Prostate gland (tissue), 2 donors: ENCODE measurements at regions not wholly inside any gene's neighbourhood (a gene's known extent, or its start where the extent isn't known, plus 50 kb on each side); places are given as distances from the start of the nearest gene placed in this dataset.

Experiments
- POLR2A ChIP-seq: fragments of 450-650 bp; IDR thresholded peaks from one replicate; pipeline ENCODE4 v1.6.1; 2016; ENCODE audit warnings: antibody characterized with exemption, mild to moderate bottlenecking
- TF ChIP-seq, protein P1 (sequence below), 4 experiments: fragments of 200-600 bp in 2 of 4; fragments of 450-650 bp in 2 of 4; sonication (generic) in 2 of 4; IDR thresholded peaks; 1 replicate in 3 of 4; 2 replicates in 1 of 4; pipeline ENCODE4 v1.5.1; 2016 to 2019; ENCODE audit warnings: antibody characterized with exemption in 4 of 4, mild to moderate bottlenecking in 2 of 4, moderate library complexity in 2 of 4

DNA sequence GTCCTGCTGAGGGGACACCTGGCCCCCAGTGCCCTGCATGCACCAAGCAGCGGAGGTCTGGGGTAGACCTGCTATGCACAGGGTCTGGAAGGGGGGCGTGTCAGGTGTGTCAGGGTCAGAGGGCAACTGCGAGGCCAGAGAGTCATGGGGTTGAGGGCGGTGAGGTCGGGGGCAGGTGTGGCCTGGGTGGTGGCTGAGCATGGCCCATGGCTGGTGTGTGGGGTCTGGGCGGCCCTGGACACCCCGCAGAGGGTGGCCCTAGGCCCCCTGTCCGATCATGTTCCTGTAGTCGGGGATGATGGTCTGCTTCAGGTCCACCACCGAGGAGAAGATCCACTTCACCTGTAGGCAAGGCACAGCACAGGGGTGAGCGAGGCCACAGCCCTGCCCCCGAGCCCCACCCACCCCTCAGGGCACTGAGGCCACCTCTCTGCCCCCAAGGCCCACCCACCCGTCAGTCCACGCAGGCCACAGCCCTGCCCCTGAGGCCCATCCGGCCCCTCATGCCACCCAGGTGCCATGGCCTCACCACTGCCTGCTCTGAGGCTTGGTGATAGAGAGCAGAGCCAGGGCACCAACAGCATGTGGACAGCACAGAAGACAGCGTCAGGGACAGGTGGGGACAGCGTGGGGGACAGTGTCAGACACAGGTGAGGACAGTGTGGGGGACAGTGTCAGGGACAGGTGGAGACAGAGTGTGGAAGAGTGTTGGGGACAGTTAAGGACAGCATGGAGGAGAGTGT, 211.3 kb downstream of the TMEM121 start:
- TF ChIP-seq, protein P1, sequence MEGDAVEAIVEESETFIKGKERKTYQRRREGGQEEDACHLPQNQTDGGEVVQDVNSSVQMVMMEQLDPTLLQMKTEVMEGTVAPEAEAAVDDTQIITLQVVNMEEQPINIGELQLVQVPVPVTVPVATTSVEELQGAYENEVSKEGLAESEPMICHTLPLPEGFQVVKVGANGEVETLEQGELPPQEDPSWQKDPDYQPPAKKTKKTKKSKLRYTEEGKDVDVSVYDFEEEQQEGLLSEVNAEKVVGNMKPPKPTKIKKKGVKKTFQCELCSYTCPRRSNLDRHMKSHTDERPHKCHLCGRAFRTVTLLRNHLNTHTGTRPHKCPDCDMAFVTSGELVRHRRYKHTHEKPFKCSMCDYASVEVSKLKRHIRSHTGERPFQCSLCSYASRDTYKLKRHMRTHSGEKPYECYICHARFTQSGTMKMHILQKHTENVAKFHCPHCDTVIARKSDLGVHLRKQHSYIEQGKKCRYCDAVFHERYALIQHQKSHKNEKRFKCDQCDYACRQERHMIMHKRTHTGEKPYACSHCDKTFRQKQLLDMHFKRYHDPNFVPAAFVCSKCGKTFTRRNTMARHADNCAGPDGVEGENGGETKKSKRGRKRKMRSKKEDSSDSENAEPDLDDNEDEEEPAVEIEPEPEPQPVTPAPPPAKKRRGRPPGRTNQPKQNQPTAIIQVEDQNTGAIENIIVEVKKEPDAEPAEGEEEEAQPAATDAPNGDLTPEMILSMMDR (IDR thresholded peaks at IDR 0.05): no peak
- no peak for TF ChIP-seq POLR2A
